Endothelial cell of umbilical vein (primary cell): ENCODE measurements at regions not wholly inside any gene's neighbourhood (a gene's known extent, or its start where the extent isn't known, plus 50 kb on each side); places are given as distances from the start of the nearest gene placed in this dataset.

Experiments
- BruUV-seq: library from RNA; stranded (reverse); fragments of 400-500 nt; replicated peaks from 2 replicates; lab custom pipeline; 2021; lab: Mats Ljungman, UMichigan
- CTCF ChIA-PET: fragments of 300-600, 350-600 bp; sonication (Branson Sonifier 250); formaldehyde crosslinking; loops from one replicate; lab custom pipeline; 2021; ENCODE audit warnings: antibody characterized with exemption, inconsistent platforms; lab: Charles Lee
- POLR2A ChIA-PET: fragments of 300-600, 350-600 bp; sonication (Branson Sonifier 250); formaldehyde crosslinking; loops from one replicate; lab custom pipeline; 2021; ENCODE audit warnings: antibody characterized with exemption, inconsistent platforms; lab: Charles Lee
- DNase-seq: peaks from one replicate; pipeline ENCODE4 v3.0.0-alpha.2; 2011; ENCODE audit warnings: low read depth, low spot score
- FAIRE-seq: peaks from 2 replicates; lab custom pipeline; 2011; peaks lifted over from hg19 to GRCh38; lab: Jason Lieb, UNC
- H2AFZ ChIP-seq: 2 replicates; pipeline ENCODE4 v1.6.0; 2012; ENCODE audit warnings: low read depth, low read length, control low read depth, inconsistent platforms
- H3K27ac ChIP-seq: 2 replicates; pipeline ENCODE4 v1.5.1; 2011; ENCODE audit warnings: low read depth, mild to moderate bottlenecking, control low read depth, low read length, moderate library complexity; ENCODE audit not compliant: insufficient read depth
- H3K27me3 ChIP-seq, 2 experiments: 2 replicates each; pipeline versions ENCODE4 v1.6.0 to v1.6.1; 2011; ENCODE audit warnings: low read length in 2 of 2, mixed read lengths in 1 of 2; ENCODE audit not compliant: control insufficient read depth in 2 of 2, insufficient read depth in 2 of 2
- H3K36me3 ChIP-seq, 2 experiments: 2 replicates in 1 of 2; 3 replicates in 1 of 2; pipeline ENCODE4 v1.5.1; 2011; ENCODE audit warnings: low read length in 2 of 2, mild to moderate bottlenecking in 1 of 2, moderate library complexity in 1 of 2; ENCODE audit not compliant: control insufficient read depth in 2 of 2, insufficient read depth in 2 of 2; ENCODE audit errors: extremely low read depth in 1 of 2
- H3K4me1 ChIP-seq: 3 replicates; pipeline ENCODE4 v1.5.1; 2011; ENCODE audit warnings: mild to moderate bottlenecking, low read length; ENCODE audit not compliant: control insufficient read depth, insufficient read depth; ENCODE audit errors: extremely low read depth
- H3K4me2 ChIP-seq: 2 replicates; pipeline ENCODE4 v1.6.1; 2011; ENCODE audit warnings: low read length, control low read depth, mixed read lengths; ENCODE audit not compliant: insufficient read depth
- H3K4me3 ChIP-seq, 3 experiments: fragments of 200-600 bp in 1 of 3; sonication (generic), shearing (Covaris generic) in 1 of 3; replicated peaks in 1 of 3; 2 replicates each; pipeline ENCODE4 v1.5.1; 2011 to 2016; ENCODE audit warnings: control low read depth in 3 of 3, low read length in 3 of 3, mild to moderate bottlenecking in 2 of 3, inconsistent platforms in 1 of 3, low read depth in 1 of 3, moderate library complexity in 1 of 3; ENCODE audit not compliant: insufficient read depth in 1 of 3
- H3K79me2 ChIP-seq: 2 replicates; pipeline ENCODE4 v1.6.0; 2012; ENCODE audit warnings: low read length, inconsistent platforms; ENCODE audit not compliant: control insufficient read depth, insufficient read depth
- H3K9ac ChIP-seq: replicated peaks from 2 replicates; pipeline ENCODE3; 2011; ENCODE audit warnings: low read length, control low read depth; ENCODE audit not compliant: insufficient read depth; ENCODE audit errors: extremely low read depth
- H3K9me1 ChIP-seq: replicated peaks from 3 replicates; pipeline ENCODE4 v1.6.0; 2011; ENCODE audit warnings: mild to moderate bottlenecking, low read length; ENCODE audit not compliant: control insufficient read depth, insufficient read depth; ENCODE audit errors: extremely low read depth
- H3K9me3 ChIP-seq: replicated peaks from 2 replicates; pipeline ENCODE4 v1.5.1; 2012; ENCODE audit warnings: low read length, inconsistent platforms; ENCODE audit not compliant: control insufficient read depth, insufficient read depth
- H4K20me1 ChIP-seq: replicated peaks from 2 replicates; pipeline ENCODE3; 2011; ENCODE audit warnings: mild to moderate bottlenecking, low read length; ENCODE audit not compliant: control insufficient read depth, insufficient read depth; ENCODE audit errors: extremely low read depth
- EZH2 ChIP-seq: IDR thresholded peaks from 2 replicates; pipeline ENCODE4 v1.6.1; 2012; ENCODE audit warnings: borderline replicate concordance, low read depth, mild to moderate bottlenecking, moderate library complexity, low read length, inconsistent platforms; ENCODE audit not compliant: severe bottlenecking
- FOS ChIP-seq: IDR thresholded peaks from 2 replicates; pipeline ENCODE4 v1.6.1; 2011; ENCODE audit warnings: mild to moderate bottlenecking, low read length, moderate library complexity, borderline replicate concordance; ENCODE audit not compliant: insufficient read depth
- GATA2 ChIP-seq: IDR thresholded peaks from 2 replicates; pipeline ENCODE4 v1.7.0; 2011; ENCODE audit warnings: low read depth, mild to moderate bottlenecking, moderate library complexity, mixed read lengths, low read length; ENCODE audit not compliant: insufficient read length, insufficient read depth
- JUN ChIP-seq: IDR thresholded peaks from 2 replicates; pipeline ENCODE4 v1.6.1; 2011; ENCODE audit warnings: borderline replicate concordance, low read depth; ENCODE audit not compliant: insufficient read length, insufficient read depth
- MYC ChIP-seq: IDR thresholded peaks from one replicate; pipeline ENCODE4 v1.6.1; 2011; ENCODE audit warnings: mild to moderate bottlenecking, low read depth, low read length
- POLR2A ChIP-seq: IDR thresholded peaks from 2 replicates; pipeline ENCODE4 v1.6.1; 2012; ENCODE audit warnings: low read depth, mild to moderate bottlenecking, control low read depth, low read length
- POLR2AphosphoS5 ChIP-seq: IDR thresholded peaks from 2 replicates; pipeline ENCODE4 v1.6.1; 2012; ENCODE audit warnings: low read depth, mild to moderate bottlenecking, control low read depth, low read length, moderate library complexity; ENCODE audit not compliant: insufficient read depth
- dilution Hi-C: fragments of 300-500 bp; cut with MboI; formaldehyde crosslinking; loops from one replicate; pipeline ENCODE4 v1.15.0; 2019; ENCODE audit warnings: low sequenced_read_pairs; ENCODE audit not compliant: extremely low pct_ligation_motif_present
- intact Hi-C: fragments of 100-400 bp; cut with micrococcal nuclease; formaldehyde crosslinking; loops from one replicate; pipeline ENCODE4 v1.10.0; 2022
- TF ChIP-seq, protein P1 (sequence below), 2 donors: IDR thresholded peaks; 1 replicate in 1 of 2; 2 replicates in 1 of 2; pipeline ENCODE4 v1.5.1; 2011; ENCODE audit warnings: low read length in 2 of 2, mild to moderate bottlenecking in 2 of 2, moderate library complexity in 2 of 2, control low read depth in 1 of 2, inconsistent platforms in 1 of 2, low read depth in 1 of 2; ENCODE audit not compliant: insufficient read depth in 1 of 2; ENCODE audit errors: extremely low read depth in 1 of 2
- TF ChIP-seq, protein P2 (sequence below): IDR thresholded peaks from 2 replicates; pipeline ENCODE4 v1.6.1; 2011; ENCODE audit not compliant: insufficient read depth, insufficient read length

DNA sequence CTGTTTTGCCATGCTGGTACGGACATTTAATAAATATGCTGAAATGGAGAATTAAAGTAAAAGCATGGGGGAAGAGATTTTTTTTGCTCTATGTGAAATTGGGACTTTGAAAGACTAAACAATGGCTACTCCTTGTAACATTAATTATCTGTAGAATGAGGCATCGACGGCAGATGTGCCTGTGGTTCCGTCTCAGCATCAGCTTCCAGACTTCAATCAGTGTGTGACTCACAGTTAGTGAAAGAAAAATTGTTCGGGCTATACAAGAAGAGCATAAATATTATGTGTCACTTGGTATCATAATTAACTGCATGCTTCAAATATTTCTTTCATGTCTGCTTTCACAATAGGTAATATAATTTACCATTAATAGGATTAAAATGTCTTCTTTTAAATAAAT is 117.0 kb upstream of the SMIM21 start:
- Histone ChIP-seq H3K4me3 (no peak overlapping the region), H3K4me2 (no peak overlapping the region), H3K27ac (no peak overlapping the region), H3K9me1 (no peaks in the 10 kb centered on the region), H3K9ac (no peak overlapping the region), H3K27me3 (no peaks in the 10 kb centered on the region), H3K4me1 (no peaks in the 10 kb centered on the region), H2AFZ (no peak overlapping the region), H3K79me2 (no peaks in the 10 kb centered on the region), H3K36me3 (no peaks in the 10 kb centered on the region), H3K9me3 (no peaks in the 10 kb centered on the region), H4K20me1 (no peaks in the 10 kb centered on the region)
- CTCF ChIA-PET, result no interaction called here
- intact Hi-C loops (no loop called here), dilution Hi-C loops (no loop called here)
- POLR2A ChIA-PET, result no interaction called here
- DNase-seq (no peak), FAIRE-seq (no peak)
- BruUV-seq, result no TSS peak
- TF ChIP-seq FOS, result no peak
- TF ChIP-seq, protein P1, sequence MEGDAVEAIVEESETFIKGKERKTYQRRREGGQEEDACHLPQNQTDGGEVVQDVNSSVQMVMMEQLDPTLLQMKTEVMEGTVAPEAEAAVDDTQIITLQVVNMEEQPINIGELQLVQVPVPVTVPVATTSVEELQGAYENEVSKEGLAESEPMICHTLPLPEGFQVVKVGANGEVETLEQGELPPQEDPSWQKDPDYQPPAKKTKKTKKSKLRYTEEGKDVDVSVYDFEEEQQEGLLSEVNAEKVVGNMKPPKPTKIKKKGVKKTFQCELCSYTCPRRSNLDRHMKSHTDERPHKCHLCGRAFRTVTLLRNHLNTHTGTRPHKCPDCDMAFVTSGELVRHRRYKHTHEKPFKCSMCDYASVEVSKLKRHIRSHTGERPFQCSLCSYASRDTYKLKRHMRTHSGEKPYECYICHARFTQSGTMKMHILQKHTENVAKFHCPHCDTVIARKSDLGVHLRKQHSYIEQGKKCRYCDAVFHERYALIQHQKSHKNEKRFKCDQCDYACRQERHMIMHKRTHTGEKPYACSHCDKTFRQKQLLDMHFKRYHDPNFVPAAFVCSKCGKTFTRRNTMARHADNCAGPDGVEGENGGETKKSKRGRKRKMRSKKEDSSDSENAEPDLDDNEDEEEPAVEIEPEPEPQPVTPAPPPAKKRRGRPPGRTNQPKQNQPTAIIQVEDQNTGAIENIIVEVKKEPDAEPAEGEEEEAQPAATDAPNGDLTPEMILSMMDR (IDR thresholded peaks at IDR 0.05; ENCODE audit: extremely low read depth in 1 of 2, insufficient read depth in 1 of 2, low read depth in 1 of 2, low read length in 2 of 2), result no peak
- TF ChIP-seq MYC, result no peak
- TF ChIP-seq, protein P2, sequence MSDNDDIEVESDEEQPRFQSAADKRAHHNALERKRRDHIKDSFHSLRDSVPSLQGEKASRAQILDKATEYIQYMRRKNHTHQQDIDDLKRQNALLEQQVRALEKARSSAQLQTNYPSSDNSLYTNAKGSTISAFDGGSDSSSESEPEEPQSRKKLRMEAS, result no peak
- no peak for TF ChIP-seq GATA2
- no peak for TF ChIP-seq POLR2A
- TF ChIP-seq JUN, result no peak
- TF ChIP-seq EZH2, result no peak
- no peak for TF ChIP-seq POLR2AphosphoS5
